ENCODE measurements at regions not wholly inside any gene's neighbourhood (a gene's known extent, or its start where the extent isn't known, plus 50 kb on each side); places are given as distances from the start of the nearest gene placed in this dataset.

DNA sequence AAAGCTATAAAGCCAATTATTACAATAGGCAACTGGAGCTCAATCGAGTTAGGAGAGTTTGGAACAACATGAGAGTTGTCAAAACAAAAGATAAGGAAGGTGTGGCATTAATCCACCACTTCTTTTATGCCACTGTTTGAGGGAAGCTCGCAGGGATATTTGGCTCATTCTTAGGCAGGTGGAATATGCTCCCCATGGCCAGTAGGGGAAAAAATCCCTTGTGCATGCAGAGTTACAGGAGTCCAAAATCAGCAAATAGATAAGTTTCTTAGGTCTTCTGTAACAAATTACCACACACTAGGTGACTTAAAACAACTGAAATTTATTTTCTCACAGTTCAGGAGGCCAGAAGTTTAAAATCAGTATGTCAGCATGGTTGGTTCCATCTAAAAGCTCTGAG is 135.4 kb upstream of the SYNPR start:
- TF ChIP-seq EZH2 (IDR thresholded peaks at IDR 0.05) = no peak
- TF ChIP-seq, protein P1, sequence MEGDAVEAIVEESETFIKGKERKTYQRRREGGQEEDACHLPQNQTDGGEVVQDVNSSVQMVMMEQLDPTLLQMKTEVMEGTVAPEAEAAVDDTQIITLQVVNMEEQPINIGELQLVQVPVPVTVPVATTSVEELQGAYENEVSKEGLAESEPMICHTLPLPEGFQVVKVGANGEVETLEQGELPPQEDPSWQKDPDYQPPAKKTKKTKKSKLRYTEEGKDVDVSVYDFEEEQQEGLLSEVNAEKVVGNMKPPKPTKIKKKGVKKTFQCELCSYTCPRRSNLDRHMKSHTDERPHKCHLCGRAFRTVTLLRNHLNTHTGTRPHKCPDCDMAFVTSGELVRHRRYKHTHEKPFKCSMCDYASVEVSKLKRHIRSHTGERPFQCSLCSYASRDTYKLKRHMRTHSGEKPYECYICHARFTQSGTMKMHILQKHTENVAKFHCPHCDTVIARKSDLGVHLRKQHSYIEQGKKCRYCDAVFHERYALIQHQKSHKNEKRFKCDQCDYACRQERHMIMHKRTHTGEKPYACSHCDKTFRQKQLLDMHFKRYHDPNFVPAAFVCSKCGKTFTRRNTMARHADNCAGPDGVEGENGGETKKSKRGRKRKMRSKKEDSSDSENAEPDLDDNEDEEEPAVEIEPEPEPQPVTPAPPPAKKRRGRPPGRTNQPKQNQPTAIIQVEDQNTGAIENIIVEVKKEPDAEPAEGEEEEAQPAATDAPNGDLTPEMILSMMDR (IDR thresholded peaks at IDR 0.05) = no peak

Measured in neural progenitor cell (in vitro differentiated cells).